HepG2 (cell line): ENCODE measurements at regions not wholly inside any gene's neighbourhood (a gene's known extent, or its start where the extent isn't known, plus 50 kb on each side); places are given as distances from the start of the nearest gene placed in this dataset.

Experiments
- ATAC-seq: fragments of 200-7000 bp; cut with Tn5 transposase; 3 replicates; pipeline ENCODE4 v1.9.1; 2020; ENCODE audit warnings: mild to moderate bottlenecking, moderate library complexity
- BruUV-seq: library from RNA; stranded (reverse); fragments of 400-500 nt; replicated peaks from 2 replicates; lab custom pipeline; 2021; lab: Mats Ljungman, UMichigan
- CTCF ChIA-PET: fragments of 300-600 bp; formaldehyde crosslinking; extraction: SDS; loops from one replicate; lab custom pipeline; 2021; ENCODE audit warnings: low total read pairs, inconsistent platforms, low intra/inter-chr PET ratio; lab: Yijun Ruan, JAX
- POLR2A ChIA-PET: fragments of 350-600 bp; sonication (Branson Sonifier 250); formaldehyde crosslinking; loops from one replicate; lab custom pipeline; 2020; ENCODE audit warnings: antibody characterized with exemption, inconsistent platforms; lab: Yijun Ruan, JAX
- DNase-seq: peaks from one replicate; pipeline ENCODE4 v3.0.0-alpha.2; 2015; ENCODE audit warnings: low spot score
- FAIRE-seq: peaks from 3 replicates; lab custom pipeline; 2011; peaks lifted over from hg19 to GRCh38; lab: Jason Lieb, UNC
- H2AFZ ChIP-seq: one replicate; pipeline ENCODE4 v1.6.1; 2011; ENCODE audit warnings: low read length, inconsistent platforms
- H3K27ac ChIP-seq: fragments of 300-600 bp; 3 replicates; pipeline ENCODE4 v1.8.0; 2011; ENCODE audit warnings: mixed run types, mild to moderate bottlenecking, mixed read lengths, low read length, inconsistent platforms; ENCODE audit not compliant: insufficient read depth; ENCODE audit errors: extremely low read length
- H3K27me3 ChIP-seq, 2 experiments: fragments of 200-600 bp in 1 of 2; 2 replicates in 1 of 2; 3 replicates in 1 of 2; pipeline versions ENCODE4 v1.6.0 to v1.8.0; 2011; ENCODE audit warnings: low read length in 2 of 2, mild to moderate bottlenecking in 2 of 2, moderate library complexity in 2 of 2, inconsistent platforms in 1 of 2; ENCODE audit not compliant: insufficient read depth in 2 of 2, control insufficient read depth in 1 of 2
- H3K36me3 ChIP-seq, 2 experiments: fragments of 200-600 bp in 1 of 2; replicated peaks in 1 of 2; 2 replicates in 1 of 2; 3 replicates in 1 of 2; pipeline versions ENCODE4 v1.5.1 to v1.8.0; 2011; ENCODE audit warnings: low read length in 2 of 2, inconsistent platforms in 1 of 2; ENCODE audit not compliant: insufficient read depth in 2 of 2, control insufficient read depth in 1 of 2
- H3K4me1 ChIP-seq: 2 replicates; pipeline ENCODE4 v1.5.1; 2012; ENCODE audit warnings: low read length, inconsistent platforms; ENCODE audit not compliant: insufficient read depth
- H3K4me2 ChIP-seq: 2 replicates; pipeline ENCODE4 v1.6.0; 2011; ENCODE audit warnings: low read depth, low read length, inconsistent platforms
- H3K4me3 ChIP-seq, 3 experiments: fragments of 200-600 bp in 1 of 3; sonication (generic), shearing (Covaris generic) in 1 of 3; replicated peaks in 1 of 3; 2 replicates each; pipeline ENCODE4 v1.5.1; 2011 to 2016; ENCODE audit warnings: low read length in 3 of 3, inconsistent platforms in 2 of 3, low read depth in 2 of 3, mild to moderate bottlenecking in 2 of 3, control low read depth in 1 of 3, mixed read lengths in 1 of 3; ENCODE audit not compliant: insufficient read depth in 1 of 3
- H3K79me2 ChIP-seq: one replicate; pipeline ENCODE4 v1.6.1; 2011; ENCODE audit warnings: low read length, inconsistent platforms; ENCODE audit not compliant: insufficient read depth
- H3K9ac ChIP-seq: 2 replicates; pipeline ENCODE4 v1.6.0; 2011; ENCODE audit warnings: mild to moderate bottlenecking, low read depth, low read length, inconsistent platforms; ENCODE audit not compliant: insufficient read depth
- H3K9me3 ChIP-seq: 2 replicates; pipeline ENCODE4 v1.5.1; 2012; ENCODE audit warnings: mild to moderate bottlenecking, low read length
- H4K20me1 ChIP-seq: 2 replicates; pipeline ENCODE4 v1.6.0; 2011; ENCODE audit warnings: inconsistent platforms, mild to moderate bottlenecking, low read length, moderate library complexity; ENCODE audit not compliant: insufficient read depth
- SALL1 ChIP-seq: sonication (generic); formaldehyde crosslinking; IDR thresholded peaks from 2 replicates; pipeline ENCODE4 v1.8.0; 2022; ENCODE audit warnings: mild to moderate bottlenecking, missing genetic modification reagents
- ZBTB7A ChIP-seq: sonication (generic); formaldehyde crosslinking; IDR thresholded peaks from 2 replicates; pipeline ENCODE4 v1.8.0; 2022; ENCODE audit warnings: mild to moderate bottlenecking, missing genetic modification reagents
- ZNF263 ChIP-seq: sonication (generic); formaldehyde crosslinking; IDR thresholded peaks from 2 replicates; pipeline ENCODE4 v1.4.0; 2020; ENCODE audit warnings: missing genetic modification reagents
- ZNF569 ChIP-seq: sonication (generic); formaldehyde crosslinking; IDR thresholded peaks from 2 replicates; pipeline ENCODE4 v1.5.0; 2020; ENCODE audit warnings: mild to moderate bottlenecking, missing genetic modification reagents, moderate library complexity, borderline replicate concordance
- WGBS: methylation state at CpG from one replicate; pipeline ENCODE4 v1.1.6; 2017; ENCODE audit warnings: low lambda C conversion rate; 5-methylcytosine and 5-hydroxymethylcytosine counted together
- in situ Hi-C: cut with HindIII; loops from 2 replicates; pipeline ENCODE4 v1.10.0; 2017; ENCODE audit warnings: low pct_unique_long_range_greater_than_20kb; ENCODE audit not compliant: extremely low pct_ligation_motif_present
- intact Hi-C: fragments of 100-400 bp; cut with micrococcal nuclease; formaldehyde crosslinking; loops from one replicate; pipeline ENCODE4 v1.10.0; 2022; ENCODE audit not compliant: unreplicated experiment
- TF ChIP-seq, protein P1 (sequence below): sonication (generic); formaldehyde crosslinking; IDR thresholded peaks from 2 replicates; pipeline ENCODE4 v1.4.0; 2020; ENCODE audit warnings: mild to moderate bottlenecking, missing genetic modification reagents

DNA sequence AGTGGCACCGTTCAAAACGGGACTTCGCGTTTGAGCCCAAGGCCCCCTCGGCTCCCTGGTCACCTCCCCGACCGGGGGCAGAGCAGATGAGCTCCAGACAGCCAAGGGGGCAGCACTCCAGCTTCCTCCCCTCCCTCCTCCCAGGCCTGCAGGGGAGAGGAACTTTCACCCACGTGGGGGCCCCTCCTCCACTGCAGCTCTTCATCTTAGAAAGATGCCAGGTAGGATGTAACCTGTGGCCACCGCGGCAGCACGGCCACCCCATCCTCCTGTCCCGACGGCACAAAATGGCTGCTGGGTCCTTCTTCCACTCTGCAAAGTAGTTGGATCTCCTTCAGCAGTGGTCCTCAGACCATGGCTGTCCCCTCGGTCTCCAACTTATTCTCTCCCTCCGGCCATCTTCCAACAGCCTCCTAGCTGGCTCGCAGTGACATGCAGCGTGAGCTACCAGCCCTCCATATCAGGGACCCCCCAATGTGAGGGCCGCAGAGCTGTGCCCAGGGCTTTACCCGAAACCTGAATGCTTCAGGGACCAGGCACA is 94.5 kb upstream of the ID2 start:
- FAIRE-seq (no peak), ATAC-seq (no peak), DNase-seq (no peak)
- H3K79me2 ChIP-seq = no peaks in the 10 kb centered on the region
- POLR2A ChIA-PET = interaction anchor here (0.9 to 2.3 kb wide), 2 partner anchors 12 to 95 kb away, joined by 4 to 10 read pairs; partner anchors contain the start of gene ID2
- TF ChIP-seq ZBTB7A (0 out of 2 replicates have a peak, but pooled peaks have one; percentile 25), ZNF263 (CRISPR knock-in tag) (peak; percentile 83), SALL1 (CRISPR knock-in tag) (peak; percentile 31; the same call in 1 of the 2 replicates), ZNF569 (CRISPR knock-in tag) (no peak)
- TF ChIP-seq, protein P1, sequence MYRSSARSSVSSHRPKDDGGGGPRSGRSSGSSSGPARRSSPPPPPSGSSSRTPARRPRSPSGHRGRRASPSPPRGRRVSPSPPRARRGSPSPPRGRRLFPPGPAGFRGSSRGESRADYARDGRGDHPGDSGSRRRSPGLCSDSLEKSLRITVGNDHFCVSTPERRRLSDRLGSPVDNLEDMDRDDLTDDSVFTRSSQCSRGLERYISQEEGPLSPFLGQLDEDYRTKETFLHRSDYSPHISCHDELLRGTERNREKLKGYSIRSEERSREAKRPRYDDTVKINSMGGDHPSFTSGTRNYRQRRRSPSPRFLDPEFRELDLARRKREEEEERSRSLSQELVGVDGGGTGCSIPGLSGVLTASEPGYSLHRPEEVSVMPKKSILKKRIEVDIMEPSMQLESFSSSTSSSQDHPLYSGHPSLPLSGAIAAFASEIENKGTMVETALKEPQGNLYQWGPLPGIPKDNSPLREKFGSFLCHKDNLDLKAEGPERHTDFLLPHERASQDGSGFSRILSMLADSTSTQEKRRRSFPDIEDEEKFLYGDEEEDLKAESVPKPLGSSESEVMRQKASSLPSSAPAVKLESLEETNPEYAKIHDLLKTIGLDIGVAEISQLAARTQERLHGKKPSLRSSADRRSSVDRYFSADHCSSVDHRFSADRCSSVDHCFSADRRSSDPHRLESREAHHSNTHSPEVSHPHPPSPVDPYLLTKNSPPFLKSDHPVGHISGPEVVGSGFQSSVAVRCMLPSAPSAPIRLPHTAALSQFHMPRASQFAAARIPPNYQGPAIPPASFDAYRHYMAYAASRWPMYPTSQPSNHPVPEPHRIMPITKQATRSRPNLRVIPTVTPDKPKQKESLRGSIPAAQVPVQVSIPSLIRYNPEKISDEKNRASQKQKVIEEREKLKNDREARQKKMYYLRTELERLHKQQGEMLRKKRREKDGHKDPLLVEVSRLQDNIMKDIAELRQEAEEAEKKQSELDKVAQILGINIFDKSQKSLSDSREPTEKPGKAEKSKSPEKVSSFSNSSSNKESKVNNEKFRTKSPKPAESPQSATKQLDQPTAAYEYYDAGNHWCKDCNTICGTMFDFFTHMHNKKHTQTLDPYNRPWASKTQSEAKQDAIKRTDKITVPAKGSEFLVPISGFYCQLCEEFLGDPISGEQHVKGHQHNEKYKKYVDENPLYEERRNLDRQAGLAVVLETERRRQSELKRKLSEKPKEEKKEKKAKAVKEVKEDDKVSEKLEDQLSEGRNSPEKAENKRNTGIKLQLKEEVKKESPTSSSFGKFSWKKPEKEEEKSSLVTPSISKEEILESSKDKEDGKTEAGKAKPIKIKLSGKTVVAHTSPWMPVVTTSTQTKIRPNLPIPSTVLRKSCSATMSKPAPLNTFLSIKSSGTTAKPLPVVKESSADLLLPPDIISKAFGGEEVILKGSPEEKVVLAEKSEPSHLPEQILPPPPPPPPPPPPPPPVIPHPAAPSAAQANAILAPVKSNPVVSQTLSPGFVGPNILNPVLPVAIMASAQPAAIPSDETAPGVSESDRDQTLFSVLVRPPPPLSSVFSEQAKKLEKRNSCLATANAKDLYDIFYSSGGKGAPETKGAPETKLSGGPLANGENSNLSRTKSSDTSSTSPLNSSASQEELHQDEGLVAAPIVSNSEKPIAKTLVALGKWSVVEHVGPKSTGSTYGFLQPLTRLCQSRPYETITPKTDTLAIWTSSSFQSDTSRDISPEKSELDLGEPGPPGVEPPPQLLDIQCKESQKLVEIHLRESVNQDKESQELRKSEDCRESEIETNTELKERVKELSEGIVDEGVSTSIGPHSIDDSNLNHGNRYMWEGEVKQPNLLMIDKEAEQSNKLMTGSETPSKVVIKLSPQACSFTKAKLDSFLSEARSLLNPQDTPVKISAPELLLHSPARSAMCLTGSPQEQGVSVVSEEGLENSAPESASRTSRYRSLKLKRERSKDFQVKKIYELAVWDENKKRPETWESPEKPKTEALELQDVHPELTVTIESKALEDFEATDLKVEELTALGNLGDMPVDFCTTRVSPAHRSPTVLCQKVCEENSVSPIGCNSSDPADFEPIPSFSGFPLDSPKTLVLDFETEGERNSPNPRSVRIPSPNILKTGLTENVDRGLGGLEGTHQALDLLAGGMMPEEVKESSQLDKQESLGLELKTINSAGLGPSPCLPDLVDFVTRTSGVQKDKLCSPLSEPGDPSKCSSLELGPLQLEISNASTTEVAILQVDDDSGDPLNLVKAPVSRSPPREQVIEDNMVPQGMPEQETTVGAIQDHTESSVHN (CRISPR knock-in tag) = no peak
- H3K4me1 ChIP-seq = peaks cover 45% of the 10 kb centered on the region
- H3K9me3 ChIP-seq = no peaks in the 10 kb centered on the region
- CTCF ChIA-PET = no interaction called here
- intact Hi-C loops (no loop called here), in situ Hi-C loops (no loop called here)
- no peak overlapping the region for H3K9ac ChIP-seq
- no TSS peak for BruUV-seq
- no peak overlapping the region for H3K4me3 ChIP-seq
- no peaks in the 10 kb centered on the region for H3K36me3 ChIP-seq
- H4K20me1 ChIP-seq = no peaks in the 10 kb centered on the region
- 0 out of 2 replicates have a peak overlapping the region, but pooled peaks have one; percentile 1 for H3K4me2 ChIP-seq
- H2AFZ ChIP-seq = no peak overlapping the region
- H3K27ac ChIP-seq = no peak overlapping the region
- peaks cover 3 to 18% of the 10 kb centered on the region in 2 experiments; a peak in 3 of 5 replicates for H3K27me3 ChIP-seq
- 59% methylated on average over 19 of the region's 19 CpGs for WGBS
